Urinary bladder (tissue), 3 donors: ENCODE measurements at regions not wholly inside any gene's neighbourhood (a gene's known extent, or its start where the extent isn't known, plus 50 kb on each side); places are given as distances from the start of the nearest gene placed in this dataset.
"Not testable (repeated sequence)": the region's sequence is repeated elsewhere in the genome, so short reads cannot be mapped to it uniquely, and the experiment has no call there.

Experiments used
- DNase-seq: peaks from one replicate; pipeline ENCODE4 v3.0.0-alpha.2; 2015; ENCODE audit errors: extremely low spot score
- H3K27ac ChIP-seq: one replicate; pipeline ENCODE4 v1.5.1; 2013; ENCODE audit warnings: low read depth, mild to moderate bottlenecking, moderate library complexity
- H3K36me3 ChIP-seq: one replicate; pipeline ENCODE4 v1.6.1; 2013; ENCODE audit warnings: mild to moderate bottlenecking, moderate library complexity; ENCODE audit not compliant: insufficient read depth
- H3K4me1 ChIP-seq: one replicate; pipeline ENCODE4 v1.6.1; 2013; ENCODE audit warnings: mild to moderate bottlenecking, moderate library complexity; ENCODE audit not compliant: insufficient read depth
- H3K4me3 ChIP-seq: one replicate; pipeline ENCODE4 v1.5.1; 2013; ENCODE audit warnings: low read depth, low read length
- WGBS: extraction: QIAGEN DNeasy Blood & Tissue Kit; methylation state at CpG from one replicate; pipeline ENCODE4 v1.1.7; 2013; 5-methylcytosine and 5-hydroxymethylcytosine counted together
- donor health status: healthy with polysubstance abuse.
- donor health status: healthy.

DNA sequence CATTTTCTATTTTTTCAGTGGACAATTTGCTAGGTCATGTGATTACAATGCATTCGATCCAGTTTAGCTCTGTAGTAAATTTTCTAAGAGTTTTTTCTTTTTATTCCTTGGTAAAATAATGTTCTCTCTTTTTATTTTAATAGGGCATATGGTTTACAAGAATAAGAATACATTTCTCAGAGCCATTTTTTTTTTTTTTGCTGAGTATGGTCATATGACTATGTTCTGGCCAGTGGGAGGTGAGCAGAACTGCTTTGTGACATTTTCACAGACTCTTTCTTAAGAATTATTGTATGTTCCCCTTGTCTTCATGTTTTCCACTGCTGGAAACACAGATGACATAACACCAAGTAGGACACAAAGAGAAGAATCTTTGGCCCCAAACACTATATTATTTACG lies 626.6 kb upstream of the FSHR start:
- no peak for DNase-seq
- no peak overlapping the region for H3K27ac ChIP-seq
- 84% methylated on average over 2 of the region's 2 CpGs for WGBS
- H3K4me1 ChIP-seq = no peaks in the 10 kb centered on the region
- no peak overlapping the region for H3K4me3 ChIP-seq
- no peaks in the 10 kb centered on the region for H3K36me3 ChIP-seq

DNA sequence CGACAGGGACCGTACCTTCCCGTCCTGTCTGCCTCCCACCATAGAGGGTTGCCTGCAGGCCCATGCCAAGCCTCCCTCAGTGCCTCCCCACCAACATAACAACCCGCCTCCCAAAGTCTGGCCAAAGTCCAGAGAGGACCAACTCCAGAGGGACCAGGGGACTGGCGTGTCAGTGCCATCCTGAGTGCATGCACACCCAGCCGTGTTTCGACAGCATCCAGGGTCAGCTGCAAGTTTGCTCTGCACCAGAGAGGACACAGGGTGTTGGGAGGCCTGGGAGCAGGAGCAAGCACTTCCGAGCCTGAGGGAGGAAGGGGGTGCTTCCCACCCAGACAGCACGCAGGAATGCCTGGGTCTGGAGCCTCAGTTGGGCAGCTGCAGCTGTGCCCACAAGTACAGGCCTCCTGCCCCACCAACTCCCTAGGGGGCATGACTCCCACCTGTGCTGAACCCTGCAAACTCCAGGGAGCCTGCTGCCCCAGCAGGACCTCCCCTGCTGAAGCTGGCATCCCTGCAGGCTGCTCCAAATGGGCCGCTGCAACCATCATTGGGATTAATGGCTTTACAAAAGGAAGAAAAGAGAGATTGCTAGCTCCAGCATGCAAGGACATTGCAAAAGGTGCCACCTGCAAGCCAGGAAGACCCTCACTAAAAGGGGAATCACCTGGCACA lies 618.1 kb upstream of the FSHR start:
- Histone ChIP-seq H3K4me1 (no peaks in the 10 kb centered on the region), H3K27ac (no peak overlapping the region), H3K4me3 (no peak overlapping the region), H3K36me3 (no peaks in the 10 kb centered on the region)
- no peak for DNase-seq
- 95% methylated on average over 10 of the region's 10 CpGs for WGBS

GRCh38 chr2:49770919-49771318 lies 616.6 kb upstream of the FSHR start:
- no peak for DNase-seq

DNA sequence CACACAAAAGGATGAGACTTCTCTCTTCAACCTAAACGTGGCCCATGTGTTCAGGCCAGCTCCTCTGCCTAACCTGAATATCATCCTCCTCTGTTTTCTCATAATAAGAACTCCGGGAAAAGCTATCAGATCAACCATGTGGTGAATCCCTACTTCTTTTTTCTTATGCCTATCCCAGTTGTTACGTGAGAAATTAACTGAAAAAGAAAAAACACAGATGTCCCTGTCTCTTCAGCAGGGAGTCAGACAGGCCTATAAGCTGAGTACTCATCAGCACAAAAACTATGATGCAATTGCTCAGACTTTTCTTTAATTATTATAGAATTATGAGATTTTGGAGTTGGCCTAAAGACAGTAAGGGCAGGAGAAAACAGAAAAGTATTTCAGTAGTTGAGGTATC lies 613.0 kb upstream of the FSHR start:
- Histone ChIP-seq H3K36me3 (no peaks in the 10 kb centered on the region), H3K27ac (no peak overlapping the region), H3K4me3 (no peak overlapping the region), H3K4me1 (no peaks in the 10 kb centered on the region)
- WGBS = 49% methylated on average over 3 of the region's 3 CpGs
- no peak for DNase-seq

More at GRCh38 chr2:49770919-49771318, 616.6 kb upstream of the FSHR start:
- no peaks in the 10 kb centered on the region for H3K36me3 ChIP-seq
- no peaks in the 10 kb centered on the region for H3K4me1 ChIP-seq
- WGBS = 72% methylated on average over 4 of the region's 4 CpGs
- H3K4me3 ChIP-seq = no peak overlapping the region
- H3K27ac ChIP-seq = no peak overlapping the region

DNA sequence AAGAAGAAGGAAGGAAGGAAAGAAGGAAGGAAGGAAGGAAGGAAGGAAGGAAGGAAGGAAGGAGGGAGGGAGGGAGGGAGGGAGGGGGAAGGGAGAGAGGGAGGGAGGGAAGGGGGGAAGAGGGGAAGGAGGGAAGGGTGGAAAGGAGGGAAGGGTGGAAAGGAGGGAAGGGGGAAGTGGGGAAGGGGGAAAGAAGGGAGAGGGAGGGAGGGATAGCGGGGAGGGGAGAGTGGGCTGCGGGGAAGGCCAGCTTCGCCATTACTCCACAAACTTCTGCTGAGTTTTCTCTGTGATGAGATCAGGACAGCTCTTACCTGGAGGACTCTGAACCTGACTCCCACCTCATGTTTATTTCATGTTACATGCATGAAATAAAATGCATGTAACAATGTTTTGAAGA lies 601.5 kb upstream of the FSHR start:
- DNase-seq = no peak
- Histone ChIP-seq H3K27ac (no peak overlapping the region), H3K4me3 (no peak overlapping the region), H3K4me1 (no peaks in the 10 kb centered on the region), H3K36me3 (no peaks in the 10 kb centered on the region)
- WGBS = 98% methylated on average over 3 of the region's 3 CpGs

- no peaks in the 10 kb centered on the region for H3K4me1 ChIP-seq
- no peak overlapping the region for H3K27ac ChIP-seq
- no peaks in the 10 kb centered on the region for H3K36me3 ChIP-seq
- H3K4me3 ChIP-seq = no peak overlapping the region
- 74% methylated on average over 3 of the region's 3 CpGs for WGBS
- DNase-seq = no peak
Measured at GRCh38 chr2:49754381-49754780, 600.1 kb upstream of the FSHR start.

DNA sequence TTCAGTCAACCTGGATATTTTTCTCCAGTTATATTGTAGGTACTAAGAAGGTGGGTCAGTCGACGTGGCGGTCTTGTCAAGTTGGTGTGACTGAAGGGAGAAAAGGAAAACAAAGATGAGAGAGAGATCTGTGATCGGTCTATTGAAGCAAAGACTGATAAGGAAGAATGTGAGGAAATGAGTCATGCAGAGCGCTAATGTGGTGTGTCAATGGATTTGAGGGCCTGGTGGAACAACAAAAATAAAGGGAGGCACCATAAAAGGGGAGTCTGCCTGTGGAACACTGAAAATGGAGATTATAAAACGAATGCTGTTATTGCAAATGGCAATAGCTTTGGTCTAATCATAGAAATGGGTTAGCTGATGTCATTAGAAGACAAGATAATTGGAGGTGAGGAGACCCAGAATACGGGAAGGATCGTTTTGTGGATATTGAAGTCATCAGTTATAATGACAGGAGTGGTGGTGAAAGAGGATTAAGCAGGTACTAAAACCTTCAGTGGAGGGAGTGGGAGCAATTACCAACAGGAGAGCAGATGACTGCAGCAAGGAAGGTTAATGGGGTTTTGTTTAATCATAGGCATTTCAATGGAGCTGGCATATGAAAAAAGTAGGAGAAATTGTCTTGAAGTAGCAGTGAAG lies 599.1 kb upstream of the FSHR start:
- 57% methylated on average over 8 of the region's 8 CpGs for WGBS
- no peak overlapping the region for H3K4me3 ChIP-seq
- no peak overlapping the region for H3K27ac ChIP-seq
- H3K36me3 ChIP-seq = no peaks in the 10 kb centered on the region
- no peaks in the 10 kb centered on the region for H3K4me1 ChIP-seq
- no peak for DNase-seq

- 81% methylated on average over 2 of the region's 2 CpGs for WGBS
- H3K36me3 ChIP-seq = no peaks in the 10 kb centered on the region
Measured at GRCh38 chr2:49737606-49738005, 583.3 kb upstream of the FSHR start.

DNA sequence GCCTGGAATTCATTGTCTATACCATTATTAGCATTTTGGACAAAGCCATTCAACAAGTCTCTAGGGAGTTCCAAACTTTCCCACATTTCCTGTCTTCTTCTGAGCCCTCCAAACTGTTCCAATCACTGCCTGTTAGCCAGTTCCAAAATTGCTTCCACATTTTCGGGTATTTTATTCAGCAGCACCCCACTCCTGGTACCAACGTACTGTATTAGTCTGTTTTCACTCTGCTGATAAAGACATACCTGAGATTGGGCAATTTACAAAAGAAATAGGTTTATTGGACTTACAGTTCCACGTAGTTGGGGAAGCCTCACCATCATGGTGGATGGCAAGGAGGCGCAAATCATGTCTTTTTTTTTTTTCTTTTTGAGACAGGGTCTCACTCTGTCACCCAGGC lies 578.6 kb upstream of the FSHR start:
- not testable (repeated sequence) for H3K27ac ChIP-seq, H3K36me3 ChIP-seq, H3K4me1 ChIP-seq, DNase-seq, H3K4me3 ChIP-seq
- WGBS = 93% methylated on average over 4 of the region's 4 CpGs

More at GRCh38 chr2:49737606-49738005, 583.3 kb upstream of the FSHR start:
- Histone ChIP-seq H3K4me1 (no peaks in the 10 kb centered on the region), H3K27ac (no peak overlapping the region), H3K4me3 (no peak overlapping the region)
- DNase-seq = no peak

GRCh38 chr2:49719241-49719640 lies 564.9 kb upstream of the FSHR start:
- no peak for DNase-seq

GRCh38 chr2:49715597-49715996 lies 561.3 kb upstream of the FSHR start:
- Histone ChIP-seq H3K4me3 (no peak overlapping the region), H3K36me3 (no peaks in the 10 kb centered on the region), H3K4me1 (no peaks in the 10 kb centered on the region), H3K27ac (no peak overlapping the region)
- WGBS = 91% methylated on average over 4 of the region's 4 CpGs
- no peak for DNase-seq

More at GRCh38 chr2:49719241-49719640, 564.9 kb upstream of the FSHR start:
- H3K4me3 ChIP-seq = no peak overlapping the region
- no peaks in the 10 kb centered on the region for H3K36me3 ChIP-seq
- no peaks in the 10 kb centered on the region for H3K4me1 ChIP-seq
- no peak overlapping the region for H3K27ac ChIP-seq

- no peaks in the 10 kb centered on the region for H3K4me1 ChIP-seq
- no peak for DNase-seq
- H3K4me3 ChIP-seq = no peak overlapping the region
- H3K36me3 ChIP-seq = no peaks in the 10 kb centered on the region
- WGBS = 63% methylated on average over 2 of the region's 2 CpGs
- H3K27ac ChIP-seq = no peak overlapping the region
Measured at GRCh38 chr2:49714454-49714853, 560.1 kb upstream of the FSHR start.

DNA sequence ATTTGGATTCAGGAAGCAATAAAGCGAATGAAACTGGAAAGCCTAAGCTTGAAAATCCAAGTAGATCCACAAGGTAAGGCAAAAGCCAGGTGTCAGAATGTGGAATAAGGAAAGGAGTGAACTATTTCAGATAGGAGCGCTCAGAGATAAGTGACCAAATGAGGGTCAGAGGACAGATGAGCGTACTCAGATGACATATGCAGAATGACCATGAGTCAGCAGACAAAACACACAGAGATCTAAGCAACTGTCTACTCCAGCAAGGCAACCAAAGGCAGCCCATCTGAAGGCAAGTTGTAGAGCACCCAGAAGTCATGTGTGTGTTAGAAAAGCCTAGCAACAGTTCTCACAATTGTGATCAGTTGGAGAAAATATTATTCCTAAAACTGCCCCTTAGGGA lies 548.4 kb upstream of the FSHR start:
- H3K4me3 ChIP-seq = no peak overlapping the region
- DNase-seq = no peak
- no peaks in the 10 kb centered on the region for H3K4me1 ChIP-seq
- no peak overlapping the region for H3K27ac ChIP-seq
- no peaks in the 10 kb centered on the region for H3K36me3 ChIP-seq
- 95% methylated on average over 3 of the region's 3 CpGs for WGBS

GRCh38 chr2:49693961-49694360 lies 539.6 kb upstream of the FSHR start:
- H3K4me1 ChIP-seq = no peaks in the 10 kb centered on the region
- H3K4me3 ChIP-seq = no peak overlapping the region
- no peak for DNase-seq
- no peak overlapping the region for H3K27ac ChIP-seq
- H3K36me3 ChIP-seq = no peaks in the 10 kb centered on the region
